HG02870 (cell line): ENCODE measurements at regions not wholly inside any gene's neighbourhood (a gene's known extent, or its start where the extent isn't known, plus 50 kb on each side); places are given as distances from the start of the nearest gene placed in this dataset.

ENCODE experiments used
- ATAC-seq: cut with Tn5 transposase; IDR thresholded peaks from one replicate; pipeline ENCODE4 v1.9.1; 2021; ENCODE audit warnings: mild to moderate bottlenecking, moderate library complexity; ENCODE audit not compliant: unreplicated experiment

DNA sequence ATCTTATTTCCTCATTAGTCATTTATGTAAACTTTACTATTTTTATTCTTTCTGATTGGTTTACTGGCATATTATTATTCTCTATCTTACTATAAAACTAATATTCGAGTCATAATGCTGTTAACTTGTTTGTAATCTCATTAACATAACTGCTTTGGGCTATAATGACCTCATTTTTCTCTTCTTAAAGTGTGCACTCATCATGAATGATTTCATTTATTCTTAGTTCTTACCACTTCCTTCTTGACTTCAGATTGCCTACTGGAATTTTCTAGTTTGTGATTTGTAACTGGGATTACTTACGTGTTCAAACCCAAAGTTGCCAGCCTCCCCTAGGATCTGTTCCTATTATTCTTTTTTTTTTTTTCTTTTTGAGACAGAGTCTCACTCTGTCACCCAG, 91.8 kb upstream of the TNFAIP3 start:
- ATAC-seq, result no peak

DNA sequence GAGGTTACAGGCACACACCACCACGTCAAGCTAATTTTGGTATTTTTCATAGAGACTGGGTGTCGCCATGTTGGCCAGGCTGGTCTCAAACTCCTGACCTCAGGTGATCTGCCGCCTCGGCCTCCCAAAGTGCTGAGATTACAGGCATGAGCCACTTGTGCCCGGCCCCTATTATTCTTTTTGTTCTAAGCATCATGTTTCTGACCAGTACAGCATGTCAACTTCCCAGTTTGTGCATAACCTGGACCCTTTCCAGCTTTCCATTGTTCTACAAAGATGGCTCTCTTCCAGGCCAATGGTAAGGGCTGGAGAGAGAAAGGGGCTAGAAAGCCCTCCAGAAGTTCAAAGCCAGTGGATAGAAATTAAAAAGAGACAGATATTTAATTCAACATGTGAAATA, 91.3 kb upstream of the TNFAIP3 start:
- ATAC-seq, result no peak

DNA sequence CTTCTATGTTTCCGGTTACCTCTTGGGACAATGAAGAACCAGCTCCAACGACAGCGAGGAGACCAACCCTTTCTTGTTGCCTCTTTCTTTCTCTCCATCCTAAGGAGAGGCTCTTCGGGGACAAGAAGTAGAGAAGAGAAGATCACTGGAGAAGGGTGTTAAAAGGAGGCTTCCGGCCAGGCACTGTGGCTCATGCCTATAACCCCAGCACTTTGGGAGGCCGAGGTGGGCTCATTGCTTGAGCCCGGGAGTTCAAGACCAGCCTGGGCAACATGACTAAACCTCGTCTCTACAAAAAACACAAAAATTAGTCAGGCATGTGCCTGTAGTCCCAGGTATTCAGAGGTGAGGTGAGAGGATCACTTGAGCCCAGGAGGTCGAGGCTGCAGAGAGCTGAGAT, 90.8 kb upstream of the TNFAIP3 start:
- ATAC-seq, result no peak

DNA sequence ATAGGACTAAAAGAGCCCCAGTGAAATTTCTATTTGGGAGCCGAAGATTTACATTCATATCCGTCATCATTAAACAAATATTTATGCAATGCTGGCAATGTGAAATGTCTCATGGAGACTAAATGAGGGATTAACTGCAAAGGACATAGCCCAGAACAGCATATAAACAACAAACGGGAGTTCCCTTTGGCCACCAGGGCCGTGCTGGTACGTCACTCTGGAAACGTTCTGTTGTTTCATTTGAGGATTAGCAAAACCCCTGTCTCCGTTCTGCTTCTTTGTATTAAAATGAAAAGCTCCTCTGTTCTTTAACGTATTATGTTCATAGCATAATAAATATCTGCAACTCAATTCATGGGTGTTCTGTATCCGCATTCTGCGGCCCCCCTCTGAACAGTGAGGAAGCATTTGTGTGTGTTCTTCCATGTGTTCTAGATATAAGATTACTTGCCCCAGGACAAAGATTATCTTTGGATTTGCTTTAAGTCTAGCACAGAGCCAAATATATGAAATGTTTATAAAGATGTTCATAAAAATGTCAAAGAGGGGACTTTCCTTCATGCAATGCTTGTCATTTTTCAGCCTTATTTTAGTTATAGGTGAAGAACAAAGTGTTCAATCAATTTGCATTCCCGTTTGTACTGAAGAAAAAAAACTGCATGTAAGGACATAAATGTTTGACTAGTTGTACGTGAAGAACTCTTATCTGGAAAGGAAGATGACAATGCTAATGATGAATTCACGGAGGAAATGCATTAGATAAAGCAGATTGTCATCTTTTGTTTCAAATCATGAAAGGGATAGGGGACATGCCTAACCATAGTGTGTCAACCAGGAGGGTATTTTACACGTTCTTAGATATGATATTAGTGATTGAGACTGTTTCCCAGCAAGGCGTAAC, 90.0 kb upstream of the TNFAIP3 start:
- ATAC-seq, result no peak

DNA sequence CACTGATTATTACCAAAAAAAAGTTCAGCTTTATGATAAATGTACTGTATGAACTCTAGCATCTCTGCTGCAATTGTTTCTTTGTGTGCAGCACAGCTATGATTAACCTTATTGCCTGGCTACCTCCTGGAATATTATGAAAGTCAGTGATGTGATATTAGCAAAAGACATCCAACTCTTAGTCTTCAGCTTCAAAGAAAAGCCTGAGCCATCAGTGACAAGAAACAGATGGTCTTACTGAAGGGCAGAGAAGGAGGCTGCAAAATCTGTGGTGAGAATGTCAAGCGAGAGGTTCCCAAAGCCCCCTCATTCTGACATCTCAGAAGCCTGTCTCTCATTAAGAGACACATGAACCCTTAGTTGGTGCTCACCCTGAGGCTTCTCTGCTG, 89.4 kb upstream of the TNFAIP3 start:
- no peak for ATAC-seq

DNA sequence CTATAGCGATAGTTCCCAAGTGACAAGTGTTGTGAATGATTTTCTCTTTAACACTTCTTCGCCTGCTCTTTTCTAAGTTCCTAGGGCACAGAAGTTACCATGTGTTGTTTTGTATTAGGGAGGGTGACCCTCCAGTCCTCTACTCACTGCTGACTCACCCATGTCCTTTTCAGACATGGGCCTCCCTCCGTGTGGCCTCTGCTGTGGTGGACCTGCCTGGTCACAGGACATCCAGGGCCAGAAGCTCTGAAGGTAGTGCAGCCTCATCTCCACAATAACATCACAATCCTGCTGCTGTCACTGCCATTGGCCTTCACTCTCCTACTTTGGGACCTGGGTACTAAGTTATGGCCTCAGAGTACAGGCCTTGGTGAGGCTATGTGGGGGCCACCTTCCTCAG, 87.1 kb upstream of the TNFAIP3 start:
- ATAC-seq, result no peak

DNA sequence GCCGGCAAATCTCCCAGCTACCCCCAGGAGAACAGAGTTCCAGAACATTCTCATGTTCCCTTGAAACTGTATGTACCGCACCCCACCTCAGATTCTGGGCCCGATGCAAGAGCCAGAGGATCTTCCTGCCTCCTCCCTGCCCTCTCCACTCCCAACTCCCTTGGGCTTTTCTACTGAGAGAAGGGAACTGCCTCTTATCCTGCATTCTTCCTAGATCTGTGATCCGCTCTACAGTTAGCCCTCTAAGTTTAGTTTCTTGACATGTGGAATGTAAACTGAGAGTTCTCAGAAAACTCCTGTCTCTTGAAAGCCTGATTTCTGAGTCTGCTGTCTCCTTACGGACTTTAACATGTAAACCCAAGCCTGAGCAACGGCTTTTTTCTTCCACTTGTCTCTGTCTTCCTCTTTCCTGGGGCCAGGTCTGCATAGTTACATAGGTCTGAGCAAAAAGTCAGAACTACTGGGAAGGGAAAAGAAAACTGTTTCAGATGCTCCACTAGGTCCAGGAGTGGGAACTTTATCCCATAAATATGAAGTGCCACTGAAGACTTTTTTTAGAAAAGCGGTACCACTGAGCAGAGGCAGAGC, 86.5 kb upstream of the TNFAIP3 start:
- no peak for ATAC-seq

DNA sequence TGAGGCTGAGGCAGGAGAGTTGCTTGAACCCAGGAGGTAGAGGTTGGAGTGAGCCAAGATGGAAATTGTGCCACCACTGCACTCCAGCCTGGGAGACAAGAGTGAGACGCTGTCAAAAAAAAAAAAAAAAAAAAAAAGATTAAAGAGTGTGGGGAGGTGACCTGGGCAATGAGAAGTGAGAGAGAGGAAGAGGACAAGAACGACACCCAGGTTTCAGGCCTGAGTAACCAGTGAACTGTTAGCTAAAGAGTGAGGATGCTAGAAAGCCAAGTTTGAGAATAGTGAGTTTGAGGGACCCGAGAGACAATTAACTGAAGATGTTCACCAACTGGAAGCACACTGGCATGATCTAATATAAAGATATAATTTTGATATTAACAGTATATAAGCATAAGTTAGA, 85.4 kb upstream of the TNFAIP3 start:
- ATAC-seq, result no peak

DNA sequence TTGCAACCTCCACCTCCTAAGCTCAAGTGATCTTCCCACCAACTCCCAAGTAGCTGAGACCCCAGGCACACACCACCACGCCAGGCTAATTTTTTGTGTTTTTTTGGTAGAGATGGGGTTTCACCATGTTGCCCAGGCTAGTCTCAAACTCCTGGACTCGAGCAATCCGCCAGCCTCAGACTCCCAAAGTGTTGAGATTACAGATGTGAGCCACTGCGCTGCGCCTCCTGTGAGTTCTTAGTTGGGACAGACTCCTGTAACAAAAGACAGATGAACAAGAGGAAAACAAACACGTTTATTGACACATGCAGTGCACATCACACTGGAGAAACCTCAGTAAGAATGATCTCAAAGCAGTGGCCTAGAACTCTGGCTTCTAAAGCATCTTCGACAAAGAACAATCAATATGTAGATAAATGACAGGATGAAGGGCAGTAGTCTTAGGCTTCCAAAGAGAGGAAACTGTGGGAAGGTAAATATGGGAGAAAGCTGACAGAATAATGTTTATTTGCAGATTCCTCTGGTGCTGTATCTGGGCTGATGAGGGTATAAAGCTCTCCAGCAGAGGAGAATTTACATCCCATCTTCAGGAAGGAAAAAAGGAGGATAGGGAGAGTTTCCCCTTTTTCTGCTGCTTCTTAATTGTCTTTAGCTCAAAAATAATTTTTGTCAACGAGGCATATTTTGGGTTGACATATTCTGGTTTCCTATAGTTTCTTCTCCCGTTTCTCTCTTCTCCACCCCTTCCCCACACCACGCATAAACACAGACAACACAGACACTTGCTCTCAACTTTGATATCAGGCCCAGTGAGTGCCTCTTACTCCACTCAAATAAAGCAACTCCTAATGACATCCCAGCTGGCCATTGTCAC, 84.7 kb upstream of the TNFAIP3 start:
- ATAC-seq, result no peak

DNA sequence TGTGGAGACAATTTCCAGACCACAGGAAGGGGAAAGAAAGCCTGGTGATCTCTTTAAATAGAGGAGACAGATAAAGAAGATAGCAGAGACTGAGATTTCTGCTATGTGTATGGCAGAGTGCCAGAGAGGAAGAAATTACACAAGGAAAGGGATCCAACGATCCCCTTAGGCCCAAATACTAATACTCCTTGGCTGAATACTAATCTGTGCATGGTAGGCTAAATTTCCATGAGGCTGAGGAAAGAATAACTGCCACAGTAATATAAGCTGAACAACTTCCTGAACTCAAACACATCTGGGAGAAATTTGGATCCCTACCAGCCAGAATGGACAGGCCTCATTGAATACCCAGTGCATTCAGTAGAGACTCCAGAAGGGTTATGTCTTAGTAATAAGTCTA, 83.3 kb upstream of the TNFAIP3 start:
- no peak for ATAC-seq

DNA sequence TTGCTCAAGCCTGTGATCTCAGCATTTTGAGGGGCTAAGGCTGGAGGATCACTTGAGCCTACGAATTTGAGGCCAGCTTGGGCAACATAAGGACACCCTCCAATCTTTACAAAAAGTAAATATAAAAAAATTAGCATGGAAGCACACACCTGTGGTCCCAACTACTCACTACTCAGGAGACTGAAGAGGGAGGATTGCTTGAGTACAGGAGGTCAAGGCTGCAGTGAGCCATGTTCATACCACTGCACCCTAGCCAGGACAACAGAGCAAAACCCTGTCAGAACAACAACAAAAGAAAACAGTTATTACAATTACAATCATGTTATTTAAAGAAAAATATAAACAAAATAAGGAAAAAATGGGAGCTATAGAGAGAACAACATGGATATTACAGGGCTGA, 82.5 kb upstream of the TNFAIP3 start:
- no peak for ATAC-seq

DNA sequence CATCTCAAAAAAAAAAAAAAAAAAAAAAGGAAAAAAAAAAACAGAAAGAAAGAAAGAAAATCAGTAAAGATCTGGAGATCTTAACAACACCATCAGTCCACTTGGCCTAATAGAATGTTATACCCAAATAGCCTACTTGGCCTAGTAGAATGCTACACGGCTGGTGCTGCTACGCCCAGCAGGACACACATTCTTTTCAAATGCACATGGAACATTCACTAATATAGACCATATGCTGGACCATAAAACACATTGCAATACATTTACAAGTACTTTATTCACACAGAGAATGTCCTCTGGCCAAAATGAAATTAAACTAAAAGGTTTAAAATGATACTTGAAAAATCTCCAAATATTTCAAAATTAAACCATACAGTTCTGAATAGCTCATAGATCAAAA, 80.0 kb upstream of the TNFAIP3 start:
- no peak for ATAC-seq

DNA sequence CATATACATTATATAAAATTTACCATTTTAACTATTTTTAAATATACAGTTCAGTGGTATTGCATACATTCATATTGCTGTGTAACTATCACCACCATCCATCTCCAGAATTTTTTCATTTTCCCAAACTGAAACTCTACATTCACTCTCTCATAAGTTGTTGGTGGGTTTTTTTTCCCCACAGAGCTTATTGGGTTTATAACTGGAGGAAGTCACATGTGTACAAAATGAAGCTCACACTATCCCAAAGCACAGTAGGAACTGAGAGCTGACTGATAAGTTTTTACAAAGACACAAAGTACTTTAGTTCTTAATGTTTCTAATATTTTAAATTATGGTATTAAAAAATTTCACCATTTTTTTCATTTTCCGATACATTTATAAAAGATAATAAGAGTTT, 78.8 kb upstream of the TNFAIP3 start:
- no peak for ATAC-seq

DNA sequence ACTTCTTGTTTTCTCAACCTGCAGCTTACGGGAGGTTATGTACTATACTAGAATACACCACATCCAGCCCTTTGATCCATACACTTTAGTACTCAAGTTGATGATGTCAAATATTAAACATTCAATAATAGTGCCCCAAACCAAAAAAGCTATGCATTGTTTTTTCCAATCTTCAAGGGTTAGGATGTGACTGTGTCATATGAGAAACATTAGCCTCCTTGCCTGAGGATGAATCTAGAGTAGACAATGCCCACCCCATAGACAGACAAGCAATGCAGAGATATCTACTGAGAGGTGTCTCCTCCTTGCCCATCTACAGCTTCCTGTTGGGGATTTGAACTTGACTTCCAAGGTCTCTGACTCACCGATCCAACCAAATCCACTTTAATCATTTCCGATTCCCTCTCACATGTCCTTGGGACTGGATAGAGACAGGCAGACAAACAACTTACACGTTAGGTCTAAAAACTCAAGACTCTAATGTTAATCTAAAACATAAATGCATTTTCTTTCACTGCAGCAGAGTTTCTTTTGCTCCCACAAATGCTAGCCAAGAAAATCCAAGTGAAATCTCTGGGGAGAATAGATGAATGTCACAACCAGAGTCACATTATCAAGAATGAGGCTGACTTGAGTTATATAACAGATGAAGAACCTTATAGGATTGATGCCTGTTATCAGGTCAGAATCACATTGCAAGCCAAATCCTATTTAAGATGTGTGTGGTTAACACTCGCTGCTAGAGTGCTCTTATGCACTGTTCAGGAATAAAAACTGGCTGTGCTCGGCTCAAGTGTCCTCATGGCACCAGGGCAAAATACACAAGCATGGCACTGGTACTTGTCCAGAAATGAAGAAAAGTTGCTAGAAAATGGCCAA, 75.5 kb upstream of the TNFAIP3 start:
- ATAC-seq, result no peak

DNA sequence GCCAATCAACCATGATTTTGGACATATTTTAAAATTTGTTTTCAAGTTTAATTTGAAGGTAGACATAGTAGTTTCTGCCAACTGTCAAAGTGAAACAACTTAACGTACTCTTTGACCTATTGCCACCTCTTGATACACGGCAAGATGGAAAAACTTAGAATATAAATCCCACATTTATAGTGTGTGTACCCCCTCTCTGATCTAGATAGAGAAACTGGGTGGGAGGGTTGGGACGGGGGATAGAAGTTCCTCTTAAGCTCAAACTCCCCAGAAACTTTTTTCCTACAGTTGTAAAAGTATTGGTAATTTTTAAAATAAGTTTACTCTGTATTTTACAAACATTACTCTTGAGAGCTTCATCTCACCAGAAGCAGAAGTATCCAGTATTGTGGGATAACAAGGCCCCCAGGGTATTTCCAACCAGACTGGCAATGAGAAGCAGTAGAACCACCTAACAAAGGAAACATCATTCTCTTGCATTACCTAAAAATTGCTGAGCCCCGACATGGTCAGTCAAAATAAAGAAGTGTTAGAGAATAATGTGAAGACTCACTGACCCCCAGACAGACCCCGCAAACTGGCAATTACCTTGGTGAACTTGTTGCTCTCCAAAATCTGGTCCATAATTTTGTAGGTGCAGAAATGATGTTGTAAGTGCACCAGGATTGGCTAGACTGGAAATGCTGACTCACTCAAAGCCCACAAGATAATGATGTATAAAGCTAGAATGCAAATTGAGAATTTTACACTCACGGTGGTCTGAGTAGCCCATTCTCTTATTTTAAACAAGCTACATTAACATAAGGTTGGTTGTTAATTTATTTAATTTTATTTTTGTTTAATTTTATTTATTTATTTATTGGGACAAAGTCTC, 74.7 kb upstream of the TNFAIP3 start:
- ATAC-seq, result no peak

DNA sequence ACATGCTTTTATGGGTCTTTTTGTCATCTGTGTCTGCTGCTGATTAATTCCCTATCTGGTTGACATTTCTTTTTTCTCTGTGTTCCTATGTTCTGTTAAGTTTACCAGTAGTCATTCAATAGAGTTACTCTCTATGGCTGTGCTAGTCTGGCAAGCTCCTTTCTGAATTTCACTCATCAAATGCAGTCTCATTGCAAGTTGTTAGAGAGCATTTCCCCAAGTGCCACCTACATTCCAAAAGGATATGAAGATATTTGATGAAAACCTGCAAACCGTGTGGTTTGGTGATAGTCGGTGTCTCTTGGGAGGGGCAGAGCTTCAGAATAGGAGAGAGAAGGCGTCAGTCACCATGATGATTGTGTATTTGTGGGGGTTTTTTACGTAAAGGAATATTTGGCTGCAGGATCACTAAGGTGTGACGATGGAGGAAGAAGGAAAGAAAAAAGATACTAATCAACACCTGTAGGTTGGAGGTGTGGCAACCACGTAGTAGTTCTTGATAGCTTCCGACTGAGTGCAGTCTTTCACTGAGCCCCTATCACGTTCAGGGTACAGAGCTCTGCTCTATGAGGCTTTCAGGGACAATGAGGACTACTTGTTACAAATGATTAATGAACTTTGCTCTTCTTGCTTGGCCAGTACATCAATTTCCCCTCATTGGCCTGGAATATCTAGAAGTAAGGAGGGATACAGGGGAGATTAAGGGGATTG, 73.1 kb upstream of the TNFAIP3 start:
- no peak for ATAC-seq

DNA sequence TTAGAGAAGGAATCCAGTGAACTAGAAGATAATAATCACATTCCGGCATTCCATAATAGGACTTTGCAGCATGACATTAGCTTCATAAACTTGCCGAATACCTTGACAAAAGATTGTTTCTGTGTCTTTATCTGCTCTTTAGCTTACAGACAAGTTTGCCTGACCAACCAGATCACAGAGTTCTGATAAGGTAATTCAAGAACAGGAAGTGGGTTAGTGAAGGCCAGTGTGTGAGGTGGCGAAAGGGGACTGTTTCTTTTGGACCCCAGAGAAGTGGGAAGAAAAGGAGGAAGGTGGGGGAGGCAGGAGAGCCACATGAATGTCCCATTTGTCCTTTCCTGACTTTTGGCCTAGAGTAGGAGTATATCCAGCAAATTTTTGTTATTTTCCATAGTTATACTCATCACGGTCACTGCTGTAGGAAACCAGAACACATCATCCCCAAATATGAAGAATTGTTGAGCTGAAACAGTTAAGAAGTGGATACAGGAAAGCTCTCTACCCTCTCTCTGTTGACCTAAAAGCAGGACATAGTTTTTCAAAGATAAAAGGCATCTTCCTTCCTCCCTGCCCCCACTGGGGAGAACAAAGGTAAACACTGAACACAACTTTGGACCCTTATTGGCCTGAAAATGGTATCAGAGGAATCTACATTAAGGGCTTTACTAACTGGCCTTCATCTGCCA, 72.4 kb upstream of the TNFAIP3 start:
- no peak for ATAC-seq

DNA sequence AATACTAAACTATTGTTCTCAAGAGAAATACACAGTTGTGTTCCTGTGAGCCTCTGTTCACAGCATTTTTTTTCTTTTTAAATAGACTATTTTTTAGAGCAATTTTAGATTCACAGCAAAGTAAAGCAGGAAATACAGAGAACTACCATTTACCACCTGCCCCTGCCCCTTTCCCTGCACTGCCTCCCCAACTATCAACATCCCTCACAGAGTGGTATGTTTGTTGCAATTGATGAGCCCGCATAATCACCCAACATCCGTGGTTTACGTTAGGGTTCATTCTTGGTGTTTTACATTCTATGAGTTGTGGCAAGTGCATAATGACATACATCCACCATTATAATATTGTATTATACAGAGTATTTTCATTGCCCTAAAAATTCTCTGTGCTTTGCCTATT, 71.6 kb upstream of the TNFAIP3 start:
- ATAC-seq, result no peak

DNA sequence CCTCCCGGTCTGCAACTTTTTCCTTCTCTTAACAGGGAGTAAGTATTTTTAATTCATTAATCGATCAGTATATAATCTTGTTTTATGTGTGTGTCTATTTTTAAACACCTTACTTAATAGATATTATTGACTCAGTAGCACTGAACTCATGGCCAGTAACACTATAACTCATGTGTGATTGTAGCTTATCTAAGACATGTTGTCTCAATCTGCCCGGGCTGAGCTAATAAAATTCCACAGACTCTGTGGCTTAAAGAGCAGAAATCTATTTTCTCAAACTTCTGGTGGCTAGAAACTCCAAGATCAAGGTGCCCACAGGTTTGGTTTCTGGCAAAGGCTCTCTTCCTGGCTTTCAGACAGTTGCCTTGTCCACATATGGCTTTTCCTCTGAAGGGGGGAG, 68.8 kb upstream of the TNFAIP3 start:
- ATAC-seq, result no peak
